Heart left ventricle (tissue), 16 donors: ENCODE measurements at regions not wholly inside any gene's neighbourhood (a gene's known extent, or its start where the extent isn't known, plus 50 kb on each side); places are given as distances from the start of the nearest gene placed in this dataset.

Source experiments
- ATAC-seq, 4 donors: fragments of 200-7000 bp; cut with Tn5 transposase; one replicate each; pipeline ENCODE4 v1.9.1; 2020 to 2022; ENCODE audit warnings: moderate library complexity in 4 of 4, mild to moderate bottlenecking in 3 of 4, moderate number of reproducible peaks in 1 of 4
- DNase-seq, 5 donors: peaks; one replicate each; pipeline ENCODE4 v3.0.0-alpha.2; 2020
- H3K27ac ChIP-seq, 12 donors: fragments of 200-600 bp; sonication (generic) in 4 of 12; one replicate each; pipeline versions ENCODE4 v1.5.0 to v1.8.0; 2016 to 2022; ENCODE audit warnings: mild to moderate bottlenecking in 2 of 12
- H3K27me3 ChIP-seq, 9 donors: fragments of 200-600 bp; sonication (generic) in 2 of 9; one replicate each; pipeline versions ENCODE4 v1.5.1 to v1.8.0; 2016 to 2022; ENCODE audit warnings: mild to moderate bottlenecking in 3 of 9
- H3K36me3 ChIP-seq, 9 donors: fragments of 200-600 bp; sonication (generic) in 2 of 9; one replicate each; pipeline versions ENCODE4 v1.5.0 to v1.8.0; 2018 to 2022; ENCODE audit warnings: mild to moderate bottlenecking in 2 of 9
- H3K4me1 ChIP-seq, 12 donors: fragments of 200-600 bp; sonication (generic) in 4 of 12; one replicate each; pipeline versions ENCODE4 v1.5.0 to v1.8.0; 2016 to 2022; ENCODE audit warnings: mild to moderate bottlenecking in 3 of 12
- H3K4me3 ChIP-seq, 12 donors: fragments of 200-600 bp; sonication (generic) in 4 of 12; one replicate each; pipeline versions ENCODE4 v1.5.0 to v1.8.0; 2017 to 2022; ENCODE audit warnings: mild to moderate bottlenecking in 9 of 12, moderate library complexity in 4 of 12
- H3K9me3 ChIP-seq, 12 donors: fragments of 200-600 bp; sonication (generic) in 4 of 12; one replicate each; pipeline versions ENCODE4 v1.5.0 to v1.8.0; 2016 to 2022; ENCODE audit warnings: mild to moderate bottlenecking in 1 of 12
- CTCF ChIP-seq, 12 donors: fragments of 200-600 bp; sonication (generic) in 4 of 12; IDR thresholded peaks; one replicate each; pipeline versions ENCODE4 v1.5.0 to v1.8.0; 2018 to 2022; ENCODE audit warnings: antibody characterized with exemption in 12 of 12, mild to moderate bottlenecking in 5 of 12
- POLR2A ChIP-seq, 2 donors: fragments of 450-650 bp; IDR thresholded peaks; one replicate each; pipeline ENCODE4 v1.6.1; 2017; ENCODE audit warnings: antibody characterized with exemption in 2 of 2, mild to moderate bottlenecking in 2 of 2, moderate library complexity in 2 of 2
- WGBS, 4 donors: extraction: QIAGEN DNeasy Blood & Tissue Kit in 2 of 4; methylation state at CpG; one replicate each; pipeline versions ENCODE4 v1.1.5 to v1.1.7; 2013 to 2018; 5-methylcytosine and 5-hydroxymethylcytosine counted together
- intact Hi-C, 10 donors: fragments of 100-400 bp; cut with DNase I; formaldehyde crosslinking; loops; one replicate each; pipeline versions ENCODE4 v1.11.1 to v1.14.2; 2022
- donor health status: ischemic (EF 13 %, LVEDD 7.1; RV severe dilation, severe dysfunction).
- donor health status: healthy with polysubstance abuse.
- donor health status: DM: no; HTN: yes; CAD: no.
- donor health status: DM: no; HTN: no; CAD: no.
- donor health status: ischemic (EF 25% LVEDD 6.9; RV normal size, moderate dysfunction).
- donor health status: ischemic (EF 25% LVEDD 5.7; RV mildly dilated, moderate dysfunction).
- donor health status: healthy.
- donor health status: DM: yes; HTN: yes; CAD: no.
- donor health status: ischemic (EF 35%, LVEDD 5.7; RV mildly dilated, moderate dysfunction).
- donor health status: nonischemic (EF 11% LVEDD 7.7; RV severe dilation, severe dysfunction).
- donor health status: DM: yes; HTN: yes; CAD: no.
- donor health status: PGD.
- donor health status: ischemic (EF 29% LVEDD 5.4; RV normal size, mild dysfunction).
- donor health status: nonischemic (EF 23%, LVEDD 6.1; RV moderate dilation, normal function).

GRCh38 chr4:127126718-127127117, 506.0 kb upstream of the INTU start:
- ATAC-seq (no peak), DNase-seq (no peak)
- Histone ChIP-seq H3K4me3 (no peak overlapping the region), H3K4me1 (no peaks in the 10 kb centered on the region), H3K27ac (no peak overlapping the region), H3K36me3 (no peaks in the 10 kb centered on the region), H3K27me3 (no peaks in the 10 kb centered on the region), H3K9me3 (no peaks in the 10 kb centered on the region)
- TF ChIP-seq CTCF (IDR thresholded peaks at IDR 0.05) (no peak), POLR2A (IDR thresholded peaks at IDR 0.05) (no peak)
- intact Hi-C loops: no loop called here
- 80 to 88% (median 86%) methylated on average over 1 of the region's 1 CpG for WGBS, 4 donors

- Histone ChIP-seq H3K27ac (no peak overlapping the region), H3K36me3 (no peaks in the 10 kb centered on the region), H3K27me3 (no peaks in the 10 kb centered on the region), H3K4me1 (no peaks in the 10 kb centered on the region), H3K9me3 (no peaks in the 10 kb centered on the region), H3K4me3 (no peak overlapping the region)
- intact Hi-C loops: no loop called here
- TF ChIP-seq POLR2A (IDR thresholded peaks at IDR 0.05) (no peak), CTCF (IDR thresholded peaks at IDR 0.05) (no peak)
- DNase-seq (no peak), ATAC-seq (no peak)
- 85 to 90% (median 88%) methylated on average over 2 of the region's 2 CpGs for WGBS, 4 donors
These were observed 501.2 kb upstream of the INTU start for GRCh38 chr4:127131527-127131926.

- ATAC-seq: no peak
These were observed 498.3 kb upstream of the INTU start for GRCh38 chr4:127134490-127134889.

GRCh38 chr4:127138586-127138985, 494.2 kb upstream of the INTU start:
- Histone ChIP-seq H3K36me3 (no peaks in the 10 kb centered on the region), H3K4me3 (no peak overlapping the region), H3K27ac (no peak overlapping the region), H3K9me3 (no peaks in the 10 kb centered on the region), H3K4me1 (peaks cover 0 to 2% (median 0%) of the 10 kb centered on the region in 12 donors), H3K27me3 (no peaks in the 10 kb centered on the region)
- no peak for DNase-seq
- ATAC-seq: no peak
- WGBS, 4 donors: 78 to 85% (median 84%) methylated on average over 4 of the region's 4 CpGs
- intact Hi-C loops: no loop called here
- TF ChIP-seq POLR2A (IDR thresholded peaks at IDR 0.05): no peak

More at GRCh38 chr4:127134490-127134889, 498.3 kb upstream of the INTU start:
- DNase-seq: no peak
- 22 to 30% (median 24%) methylated on average over 2 of the region's 2 CpGs for WGBS, 4 donors
- H3K27me3 ChIP-seq: no peaks in the 10 kb centered on the region
- no peak overlapping the region for H3K4me3 ChIP-seq
- H3K4me1 ChIP-seq: peaks cover 0 to 2% (median 0%) of the 10 kb centered on the region in 12 donors
- no peaks in the 10 kb centered on the region for H3K9me3 ChIP-seq
- no peak overlapping the region for H3K27ac ChIP-seq
- intact Hi-C loops: no loop called here
- no peaks in the 10 kb centered on the region for H3K36me3 ChIP-seq
- no peak for TF ChIP-seq POLR2A (IDR thresholded peaks at IDR 0.05)
- TF ChIP-seq CTCF (IDR thresholded peaks at IDR 0.05): no peak

GRCh38 chr4:127139788-127140286, 492.9 kb upstream of the INTU start:
- TF ChIP-seq POLR2A (IDR thresholded peaks at IDR 0.05) (no peak), CTCF (IDR thresholded peaks at IDR 0.05) (no peak)
- 69 to 77% (median 75%) methylated on average over 6 of the region's 6 CpGs for WGBS, 4 donors
- no peaks in the 10 kb centered on the region for H3K27me3 ChIP-seq
- intact Hi-C loops: no loop called here
- no peaks in the 10 kb centered on the region for H3K36me3 ChIP-seq
- DNase-seq (no peak), ATAC-seq (no peak)
- H3K27ac ChIP-seq: no peak overlapping the region
- H3K4me1 ChIP-seq: peaks cover 0 to 2% (median 0%) of the 10 kb centered on the region in 12 donors
- no peaks in the 10 kb centered on the region for H3K9me3 ChIP-seq
- H3K4me3 ChIP-seq: no peak overlapping the region
